GM21737 (cell line): ENCODE measurements at regions not wholly inside any gene's neighbourhood (a gene's known extent, or its start where the extent isn't known, plus 50 kb on each side); places are given as distances from the start of the nearest gene placed in this dataset.

Experiments used
- ATAC-seq: cut with Tn5 transposase; IDR thresholded peaks from one replicate; pipeline ENCODE4 v1.9.1; 2021; ENCODE audit warnings: mild to moderate bottlenecking, moderate library complexity; ENCODE audit not compliant: unreplicated experiment

DNA sequence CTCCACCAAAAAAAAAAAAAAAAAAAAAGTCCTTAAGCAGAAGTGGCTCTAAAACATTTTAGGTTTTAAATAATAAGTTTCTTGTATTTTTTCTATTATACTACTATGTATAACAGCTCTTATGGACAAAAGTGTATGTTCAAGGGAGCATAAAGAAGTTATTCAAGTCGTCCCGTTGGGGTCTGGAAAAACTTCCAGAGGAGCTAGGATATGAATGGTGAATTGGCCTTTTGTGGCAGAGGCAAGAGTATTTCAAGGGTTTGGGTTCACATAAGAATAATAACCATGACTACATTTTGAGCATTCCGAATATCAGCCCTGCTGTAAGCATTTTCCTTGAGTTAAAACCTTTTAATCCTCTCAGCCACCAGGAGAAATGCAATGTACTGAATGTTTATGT is 50.6 kb upstream of the ARHGAP42 start:
- ATAC-seq = no peak
